ENCODE measurements at regions not wholly inside any gene's neighbourhood (a gene's known extent, or its start where the extent isn't known, plus 50 kb on each side); places are given as distances from the start of the nearest gene placed in this dataset.

DNA sequence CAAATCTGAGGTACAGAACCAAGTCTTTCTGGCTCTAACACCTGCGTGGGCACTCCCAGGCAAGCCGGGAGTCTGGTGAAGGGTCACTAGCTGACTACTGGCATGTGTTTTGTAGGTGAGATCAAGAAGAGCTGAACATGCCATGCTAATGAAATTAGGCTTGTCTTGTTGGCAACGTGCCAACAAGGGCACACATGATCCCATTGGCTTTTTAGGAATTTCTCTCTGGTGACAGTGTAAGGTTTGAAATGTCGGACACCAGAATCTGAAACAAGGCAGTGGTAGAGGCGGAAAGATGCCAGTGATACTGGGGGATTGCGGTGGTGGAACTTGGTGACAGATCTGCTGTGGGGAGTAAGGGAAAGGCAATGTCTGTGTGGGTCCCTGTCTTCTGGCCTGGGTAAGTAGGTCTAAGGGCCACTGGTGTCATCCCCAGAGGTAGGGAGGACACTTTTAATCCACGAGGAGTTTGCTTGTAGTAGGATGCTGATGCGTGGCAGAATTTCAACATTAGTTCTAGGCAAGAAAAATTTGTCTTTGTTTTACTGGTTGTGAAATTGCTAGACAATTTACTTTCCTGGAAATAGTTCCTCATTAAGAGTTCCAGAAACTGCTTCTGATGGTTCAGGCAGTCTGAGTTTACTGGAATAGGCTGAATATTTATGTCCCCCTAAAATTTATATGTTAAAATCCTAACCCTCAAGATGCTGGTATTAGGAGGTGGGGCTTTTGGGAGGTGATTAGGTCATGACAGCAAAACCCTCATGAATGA, 52.6 kb upstream of the ACMSD start:
- TF ChIP-seq GATA2 (IDR thresholded peaks at IDR 0.05; ENCODE audit: low read depth, low read length) (no peak), GATA3 (IDR thresholded peaks at IDR 0.05; ENCODE audit: low read depth, low read length) (no peak)

DNA sequence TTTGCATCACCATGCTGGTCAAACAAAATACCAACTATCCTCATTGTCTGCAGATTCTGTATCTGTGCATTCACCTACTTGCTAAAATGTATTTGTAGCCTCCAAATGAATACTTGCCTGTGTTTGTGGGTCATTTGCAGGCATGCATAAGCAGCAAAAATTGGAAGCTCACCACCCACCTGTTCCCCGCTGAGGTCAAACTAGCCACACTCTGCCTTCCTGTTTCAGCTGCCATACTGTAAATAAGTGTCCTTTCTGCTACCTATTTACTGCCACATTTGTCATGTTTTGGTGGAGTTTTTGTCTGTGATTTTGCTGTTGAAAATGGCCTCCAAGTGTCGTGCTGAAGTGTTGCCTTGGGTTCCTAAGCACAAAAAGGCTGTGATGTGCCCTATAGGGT, 50.0 kb upstream of the ACMSD start:
- TF ChIP-seq GATA2 (IDR thresholded peaks at IDR 0.05; ENCODE audit: low read depth, low read length): no peak
- no peak for TF ChIP-seq GATA3 (IDR thresholded peaks at IDR 0.05; ENCODE audit: low read depth, low read length)
